ENCODE measurements at regions not wholly inside any gene's neighbourhood (a gene's known extent, or its start where the extent isn't known, plus 50 kb on each side); places are given as distances from the start of the nearest gene placed in this dataset.
"Not testable (repeated sequence)": the region's sequence is repeated elsewhere in the genome, so short reads cannot be mapped to it uniquely, and the experiment has no call there.

DNA sequence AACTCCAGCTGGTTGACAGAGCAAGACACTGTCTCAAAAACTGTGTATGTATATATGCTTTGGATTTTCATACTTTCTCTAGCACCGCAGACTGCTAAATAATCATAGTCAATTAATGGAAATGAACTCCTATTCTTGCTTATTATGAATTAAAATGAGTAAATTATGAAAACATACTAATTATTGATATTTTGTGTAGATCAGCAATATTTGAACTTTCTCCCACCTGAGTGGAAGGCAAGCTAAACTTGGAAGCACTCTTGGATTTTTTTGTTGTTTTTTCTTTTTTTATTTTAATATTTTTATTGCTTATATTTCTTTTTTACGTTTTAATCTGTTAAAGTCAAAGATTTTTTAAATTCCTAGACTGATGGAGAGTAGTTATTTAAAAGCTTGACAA lies 201.7 kb downstream of the CDRT15L2 start:
- no peak overlapping the region for H3K4me3 ChIP-seq (ENCODE audit: low read depth, low read length)
- TF ChIP-seq, protein P1, sequence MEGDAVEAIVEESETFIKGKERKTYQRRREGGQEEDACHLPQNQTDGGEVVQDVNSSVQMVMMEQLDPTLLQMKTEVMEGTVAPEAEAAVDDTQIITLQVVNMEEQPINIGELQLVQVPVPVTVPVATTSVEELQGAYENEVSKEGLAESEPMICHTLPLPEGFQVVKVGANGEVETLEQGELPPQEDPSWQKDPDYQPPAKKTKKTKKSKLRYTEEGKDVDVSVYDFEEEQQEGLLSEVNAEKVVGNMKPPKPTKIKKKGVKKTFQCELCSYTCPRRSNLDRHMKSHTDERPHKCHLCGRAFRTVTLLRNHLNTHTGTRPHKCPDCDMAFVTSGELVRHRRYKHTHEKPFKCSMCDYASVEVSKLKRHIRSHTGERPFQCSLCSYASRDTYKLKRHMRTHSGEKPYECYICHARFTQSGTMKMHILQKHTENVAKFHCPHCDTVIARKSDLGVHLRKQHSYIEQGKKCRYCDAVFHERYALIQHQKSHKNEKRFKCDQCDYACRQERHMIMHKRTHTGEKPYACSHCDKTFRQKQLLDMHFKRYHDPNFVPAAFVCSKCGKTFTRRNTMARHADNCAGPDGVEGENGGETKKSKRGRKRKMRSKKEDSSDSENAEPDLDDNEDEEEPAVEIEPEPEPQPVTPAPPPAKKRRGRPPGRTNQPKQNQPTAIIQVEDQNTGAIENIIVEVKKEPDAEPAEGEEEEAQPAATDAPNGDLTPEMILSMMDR (conservative IDR thresholded peaks at IDR 0.05; ENCODE audit: low read depth, low read length) = no peak
- no peak for DNase-seq (ENCODE audit: low read depth)

DNA sequence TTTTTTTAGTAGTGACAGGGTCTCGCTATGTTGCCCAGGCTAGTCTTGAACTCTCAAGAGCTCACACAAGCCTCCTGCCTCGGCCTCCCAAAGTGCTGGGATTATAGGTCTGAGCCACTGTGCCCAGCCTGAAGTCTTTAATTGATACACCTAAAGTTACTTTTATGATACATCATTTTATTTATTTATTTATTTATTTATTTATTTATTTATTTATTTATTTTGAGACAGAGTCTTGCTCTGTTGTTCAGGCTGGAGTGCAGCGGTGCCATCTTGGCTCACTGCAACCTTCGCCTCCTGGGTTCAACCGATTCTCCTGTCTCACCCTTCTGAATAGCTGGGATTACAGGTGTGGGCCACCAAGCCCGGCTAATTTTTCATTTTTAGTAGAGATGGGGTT lies 202.3 kb downstream of the CDRT15L2 start:
- not testable (repeated sequence) for DNase-seq (ENCODE audit: low read depth)

DNA sequence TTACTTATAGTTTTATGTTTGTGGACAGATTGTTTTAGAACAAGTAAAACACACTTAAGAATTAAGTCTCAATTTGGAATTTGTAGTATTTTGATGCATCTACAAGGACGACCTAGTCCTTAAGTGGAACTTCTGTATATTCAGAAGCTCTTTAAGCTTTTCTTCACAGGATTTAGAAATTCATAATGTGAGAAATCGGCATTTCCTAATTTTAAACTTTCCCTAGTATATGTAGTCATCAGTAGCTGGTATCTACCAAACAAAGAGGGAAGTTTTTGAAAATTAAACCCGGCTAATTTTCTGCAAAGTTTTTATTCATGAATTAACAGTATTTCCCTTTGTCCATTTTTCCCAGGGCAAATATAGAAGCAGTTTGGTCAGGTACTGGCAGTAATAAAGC lies 203.6 kb downstream of the CDRT15L2 start:
- TF ChIP-seq, protein P1 (conservative IDR thresholded peaks at IDR 0.05; ENCODE audit: low read depth, low read length) = no peak
- no peak for DNase-seq (ENCODE audit: low read depth)
- H3K4me3 ChIP-seq (ENCODE audit: low read depth, low read length) = no peak overlapping the region

More for the DNA sequence above, 202.3 kb downstream of the CDRT15L2 start:
- H3K4me3 ChIP-seq (ENCODE audit: low read depth, low read length) = not testable (repeated sequence)

DNA sequence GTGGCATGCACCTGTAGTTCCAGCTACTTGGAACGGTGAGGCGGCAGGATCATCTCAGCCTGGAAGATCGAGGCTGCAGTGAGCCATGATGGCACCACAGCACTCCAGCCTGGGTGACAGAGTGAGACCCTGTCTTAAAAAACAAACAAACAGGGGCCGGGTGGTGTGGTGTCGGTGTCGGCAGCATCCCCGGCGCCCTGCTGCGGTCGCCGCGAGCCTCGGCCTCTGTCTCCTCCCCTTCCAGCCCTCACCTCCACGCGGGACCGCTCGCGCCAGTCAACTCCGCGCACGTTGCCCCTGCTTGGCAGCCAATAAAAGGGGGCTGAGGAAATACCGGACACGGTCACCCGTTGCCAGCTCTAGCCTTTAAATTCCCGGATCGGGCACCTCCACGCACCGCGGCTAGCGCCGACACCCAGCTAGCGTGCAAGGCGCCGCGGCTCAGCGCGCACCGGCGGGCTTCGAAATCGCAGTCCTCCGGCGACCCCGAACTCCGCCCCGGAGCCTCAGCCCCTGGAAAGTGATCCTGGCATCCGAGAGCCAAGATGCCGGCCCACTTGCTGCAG lies 204.7 kb downstream of the CDRT15L2 start:
- TF ChIP-seq, protein P1 (conservative IDR thresholded peaks at IDR 0.05; ENCODE audit: low read depth, low read length) = no peak
- H3K4me3 ChIP-seq (ENCODE audit: low read depth, low read length) = no peak overlapping the region
- no peak for DNase-seq (ENCODE audit: low read depth)

DNA sequence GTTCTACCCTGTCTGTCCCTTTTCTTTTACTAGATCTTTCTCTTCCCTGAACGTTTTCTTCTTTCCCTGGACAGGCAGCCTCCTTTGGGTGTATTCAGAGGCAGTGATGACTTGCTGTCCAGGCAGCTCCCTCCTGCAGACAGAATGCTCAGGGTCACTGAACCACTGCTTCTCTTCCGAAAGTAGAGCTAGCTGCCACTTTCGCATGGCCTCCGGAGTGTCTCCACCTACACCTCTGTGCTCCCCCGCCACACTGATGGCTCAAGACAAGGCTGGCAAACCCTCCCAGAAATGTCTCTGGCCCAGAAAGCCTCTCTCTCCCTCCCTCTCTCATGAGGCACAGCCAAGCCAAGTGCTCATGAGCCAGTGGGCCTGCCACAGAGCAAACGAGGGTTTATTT lies 207.8 kb downstream of the CDRT15L2 start:
- DNase-seq (ENCODE audit: low read depth) = no peak
- TF ChIP-seq, protein P1 (conservative IDR thresholded peaks at IDR 0.05; ENCODE audit: low read depth, low read length) = no peak
- H3K4me3 ChIP-seq (ENCODE audit: low read depth, low read length) = no peak overlapping the region

DNA sequence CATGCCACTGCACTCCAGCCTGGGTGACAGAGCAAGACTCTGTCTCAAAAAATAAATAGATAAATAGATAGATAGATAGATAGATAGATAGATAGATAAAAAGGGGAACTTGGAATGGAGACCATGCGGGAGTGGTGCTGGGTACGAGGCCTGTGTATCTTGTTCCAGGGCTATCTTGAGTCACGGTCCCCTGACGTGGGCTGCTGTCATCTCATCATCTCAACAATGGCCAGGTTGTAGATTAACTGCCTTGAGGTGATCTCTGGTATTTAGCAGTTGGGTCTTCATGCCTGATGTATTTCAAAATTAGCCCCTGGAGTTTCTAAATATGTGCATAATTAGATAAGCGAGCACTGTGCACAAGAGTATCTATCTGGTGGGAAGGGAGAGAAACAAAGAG lies 212.1 kb downstream of the CDRT15L2 start:
- no peak overlapping the region for H3K4me3 ChIP-seq (ENCODE audit: low read depth, low read length)
- TF ChIP-seq, protein P1 (conservative IDR thresholded peaks at IDR 0.05; ENCODE audit: low read depth, low read length) = no peak
- no peak for DNase-seq (ENCODE audit: low read depth)

DNA sequence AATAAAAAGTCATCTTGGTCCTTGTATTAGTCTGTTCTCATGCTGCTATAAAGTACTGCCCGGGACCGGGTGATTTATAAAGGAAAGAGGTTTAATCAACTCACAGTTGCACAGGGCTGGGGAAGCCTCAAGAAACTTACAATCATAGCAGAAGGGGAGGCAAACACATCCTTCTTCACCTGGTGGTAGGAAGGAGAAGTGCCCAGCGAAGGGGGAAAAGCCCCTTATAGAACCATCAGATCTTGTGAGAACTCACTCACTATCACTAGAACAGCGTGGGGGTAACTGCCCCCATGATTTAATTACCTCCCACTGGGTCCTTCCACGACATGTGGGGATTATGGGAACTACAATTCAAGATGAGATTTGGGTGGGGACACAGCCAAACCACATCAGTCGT lies 215.0 kb downstream of the CDRT15L2 start:
- not testable (repeated sequence) for DNase-seq (ENCODE audit: low read depth); H3K4me3 ChIP-seq (ENCODE audit: low read depth, low read length)
- TF ChIP-seq, protein P1 (conservative IDR thresholded peaks at IDR 0.05; ENCODE audit: low read depth, low read length) = peak; percentile 19

All from choroid plexus epithelial cell (primary cell).